ENCODE measurements at regions not wholly inside any gene's neighbourhood (a gene's known extent, or its start where the extent isn't known, plus 50 kb on each side); places are given as distances from the start of the nearest gene placed in this dataset.
"Not testable (repeated sequence)": the region's sequence is repeated elsewhere in the genome, so short reads cannot be mapped to it uniquely, and the experiment has no call there.

DNA sequence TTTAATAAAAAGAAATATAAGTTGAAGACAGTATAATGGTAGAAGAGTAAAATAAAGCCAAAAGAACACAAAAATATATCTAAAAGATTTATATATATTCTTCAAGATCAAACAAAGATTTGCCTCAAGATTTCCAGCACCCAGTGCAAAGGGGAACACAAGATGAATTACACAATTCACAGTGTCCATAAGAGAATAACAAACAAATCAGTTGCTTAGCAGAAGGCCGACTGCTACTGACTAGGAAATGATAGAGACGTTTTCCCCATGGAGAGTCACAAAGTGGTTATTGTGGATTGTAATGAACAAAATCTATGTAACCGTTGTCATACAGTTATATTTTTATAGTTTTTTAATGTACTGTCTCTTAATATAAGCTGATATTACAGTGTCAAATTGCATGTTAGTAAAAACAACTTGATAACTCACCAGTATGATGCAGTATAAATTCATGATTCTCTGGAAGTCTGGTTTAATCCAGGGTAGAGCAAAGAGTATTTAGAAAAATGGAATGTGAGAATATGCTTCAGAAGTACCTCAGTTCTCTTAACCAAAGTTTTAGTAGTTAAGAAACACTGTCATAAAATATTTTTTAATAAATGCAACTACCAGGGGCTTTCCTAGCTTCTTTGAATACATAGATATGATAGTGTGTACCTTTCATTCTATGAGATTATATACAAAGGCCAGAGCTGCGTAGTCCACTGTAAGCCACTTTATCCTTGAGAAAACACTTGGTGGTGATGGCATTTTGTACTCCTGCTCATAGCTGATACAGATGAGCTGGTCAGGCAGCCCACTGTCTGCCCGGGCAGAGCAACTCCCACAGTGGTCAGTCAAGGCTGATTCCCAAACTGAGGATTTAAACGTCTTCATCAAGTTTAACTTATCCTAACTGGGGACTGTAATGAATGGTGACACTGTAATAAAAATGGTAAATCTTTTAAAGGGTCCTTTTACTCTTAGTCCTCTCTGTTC is 180.5 kb upstream of the DTNA start:
- DNase-seq = no peak

DNA sequence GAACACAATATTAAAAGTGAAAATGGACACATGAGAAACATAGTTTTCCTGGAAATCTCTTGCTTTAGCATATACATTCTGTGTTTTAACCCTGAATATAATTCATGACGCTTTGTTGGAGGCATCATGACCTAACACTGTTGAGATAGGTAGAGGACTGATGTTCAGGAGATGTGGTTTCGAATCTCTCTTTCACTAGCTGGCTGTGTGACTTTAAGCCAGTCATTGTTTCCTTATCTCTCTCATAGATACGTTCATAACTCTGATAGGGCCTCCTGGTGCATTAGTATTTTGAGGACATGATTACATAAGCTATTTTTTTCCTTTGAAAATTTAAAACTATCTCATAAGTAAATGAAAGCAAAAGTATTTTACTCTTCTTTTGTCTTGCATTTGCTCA is 179.0 kb upstream of the DTNA start:
- no peak for DNase-seq

DNA sequence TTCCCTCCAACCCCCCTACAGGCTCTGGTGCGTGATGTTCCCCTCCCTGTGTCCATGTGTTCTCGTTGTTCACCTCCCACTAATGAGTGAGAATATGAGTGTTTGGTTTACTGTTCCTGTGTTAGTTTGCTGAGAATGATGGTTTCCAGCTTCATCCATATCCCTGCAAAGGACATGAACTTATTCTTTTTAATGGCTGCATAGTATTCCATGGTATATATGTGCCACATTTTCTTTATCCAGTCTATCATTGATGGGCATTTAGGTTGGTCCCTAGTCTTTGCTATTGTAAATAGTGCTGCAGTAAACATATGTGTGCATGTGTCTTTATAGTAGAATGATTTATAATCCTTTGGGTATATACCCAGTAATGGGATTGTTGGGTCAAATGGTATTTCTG is 175.5 kb upstream of the DTNA start:
- DNase-seq = not testable (repeated sequence)

DNA sequence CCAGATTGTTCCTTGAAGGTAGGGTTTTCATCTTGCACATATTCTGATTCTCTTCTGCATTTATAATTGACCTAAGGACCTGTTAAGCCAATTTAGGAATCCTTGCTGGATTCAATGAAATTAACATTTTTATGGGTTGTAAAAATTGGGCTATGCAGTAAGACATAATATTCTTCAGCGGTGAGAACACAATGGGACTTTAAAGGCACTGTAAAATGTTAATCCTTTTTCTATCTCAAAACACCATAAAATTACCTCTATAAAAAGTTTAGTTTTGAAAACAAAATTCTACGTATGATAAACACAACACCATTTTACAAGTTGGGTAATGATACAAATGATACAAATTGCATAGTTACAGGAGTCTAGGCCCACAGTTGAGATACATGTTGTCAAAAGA is 169.2 kb upstream of the DTNA start:
- DNase-seq = no peak

DNA sequence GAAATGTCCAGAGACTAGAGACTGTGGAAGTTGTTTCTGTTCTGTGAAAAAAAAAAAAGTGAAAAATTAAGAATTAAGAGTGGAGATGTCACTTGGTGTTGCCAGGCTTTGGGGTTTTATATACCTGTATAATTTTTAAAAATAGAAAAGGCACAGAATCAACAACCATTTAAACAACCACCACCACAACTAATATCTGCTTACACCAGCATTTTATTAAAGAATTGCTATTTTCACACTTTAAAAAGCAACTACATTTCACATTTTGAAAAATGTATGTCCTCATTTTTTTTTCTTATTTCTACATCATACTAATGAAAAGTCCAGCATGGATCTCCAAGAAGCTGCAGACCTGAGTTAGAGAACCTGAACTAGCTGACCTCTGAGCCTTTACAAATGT is 167.5 kb upstream of the DTNA start:
- DNase-seq = no peak

DNA sequence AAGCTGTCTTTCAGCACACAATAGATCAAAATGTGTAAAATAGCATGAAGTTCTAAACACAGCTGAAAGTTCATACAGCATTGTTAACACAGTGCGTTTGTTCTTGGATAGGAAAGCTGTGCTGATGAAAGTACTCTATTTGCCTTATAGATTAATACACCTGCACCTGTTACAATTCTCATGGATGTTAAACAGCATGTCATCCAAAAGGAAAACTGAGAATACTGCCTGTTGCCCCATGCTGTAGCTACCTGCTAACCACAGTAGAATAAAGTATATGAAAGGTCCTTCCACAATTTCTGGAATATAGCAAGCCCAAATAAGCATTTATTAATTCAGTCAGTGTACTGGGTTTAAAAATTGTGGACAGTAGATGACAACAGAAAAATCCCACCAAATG is 166.7 kb upstream of the DTNA start:
- no peak for DNase-seq

DNA sequence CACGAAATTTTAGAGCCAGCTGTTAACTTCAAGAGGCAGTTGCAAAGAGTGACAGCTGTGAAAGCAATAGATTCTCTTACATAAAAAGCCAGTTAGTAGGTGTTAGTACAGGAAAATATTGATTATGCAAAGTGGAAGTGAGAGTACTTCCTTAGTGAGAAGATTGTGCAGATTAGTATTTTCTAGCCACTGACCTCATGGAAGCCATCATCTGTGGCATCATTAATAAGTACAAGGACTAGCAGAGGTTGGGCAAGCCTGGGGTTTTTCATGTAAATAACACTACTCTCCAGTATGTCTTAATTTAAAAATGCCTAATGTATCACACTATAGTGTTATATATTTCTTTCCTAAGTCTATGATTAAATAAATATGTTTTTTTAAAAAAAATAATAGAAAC is 166.2 kb upstream of the DTNA start:
- DNase-seq = no peak

DNA sequence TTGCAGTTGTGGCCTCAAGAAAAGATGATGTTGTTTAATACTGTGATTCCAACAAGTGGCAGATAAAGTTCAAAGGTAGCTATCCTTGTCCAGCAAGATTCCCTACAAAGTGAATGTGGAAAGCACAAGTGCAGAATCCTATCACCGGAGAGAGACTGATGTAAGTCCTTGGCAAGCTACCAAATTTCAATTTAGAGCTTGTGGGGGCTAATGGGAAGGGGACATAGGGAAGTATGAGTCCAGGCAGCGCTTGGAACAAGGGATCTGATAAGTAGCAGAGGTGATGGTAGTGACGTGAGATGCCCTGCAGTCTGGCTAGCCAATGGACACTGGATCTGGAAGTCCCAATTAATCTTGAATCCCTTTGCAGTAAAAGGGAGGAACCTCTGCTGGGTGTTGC is 165.2 kb upstream of the DTNA start:
- no peak for DNase-seq

DNA sequence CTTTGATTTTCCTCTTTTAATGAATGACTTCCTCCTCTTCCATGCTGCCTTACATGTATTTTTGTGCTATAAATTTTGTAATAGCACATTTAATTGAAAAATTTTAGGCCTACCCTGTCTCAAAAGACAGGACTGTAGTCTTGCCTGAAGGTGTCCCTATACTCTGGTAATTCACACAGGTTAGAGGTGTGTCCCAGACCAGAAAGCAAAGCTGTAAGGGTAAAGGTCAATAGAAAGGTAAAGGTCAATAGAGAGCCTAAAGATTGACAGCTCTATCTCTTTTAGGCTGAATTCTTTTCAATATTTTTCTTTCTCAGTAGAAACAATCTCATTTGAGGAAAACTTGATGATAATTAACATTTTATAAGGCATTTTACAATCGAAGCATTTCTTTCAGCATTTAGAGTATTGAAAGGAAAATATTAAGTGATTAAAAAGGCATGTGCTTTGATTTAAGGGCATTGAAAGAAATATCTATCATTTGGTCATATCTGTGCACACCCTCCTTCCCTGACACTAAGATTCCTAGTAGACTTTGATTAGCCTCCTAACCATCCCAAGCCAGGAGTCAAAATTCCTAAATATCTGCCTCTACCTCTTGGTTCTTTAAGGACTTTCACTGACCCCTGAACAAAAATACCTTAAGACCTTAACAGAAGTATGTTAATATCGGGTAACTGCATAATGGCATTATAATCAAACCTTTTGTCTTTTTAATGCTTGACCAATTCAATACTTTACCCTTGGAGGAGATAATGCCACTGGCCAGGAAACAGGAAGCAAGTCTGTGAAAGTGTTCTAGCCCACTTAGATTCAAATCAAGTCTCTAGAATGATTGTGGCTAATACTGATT is 161.8 kb upstream of the DTNA start:
- no peak for DNase-seq

DNA sequence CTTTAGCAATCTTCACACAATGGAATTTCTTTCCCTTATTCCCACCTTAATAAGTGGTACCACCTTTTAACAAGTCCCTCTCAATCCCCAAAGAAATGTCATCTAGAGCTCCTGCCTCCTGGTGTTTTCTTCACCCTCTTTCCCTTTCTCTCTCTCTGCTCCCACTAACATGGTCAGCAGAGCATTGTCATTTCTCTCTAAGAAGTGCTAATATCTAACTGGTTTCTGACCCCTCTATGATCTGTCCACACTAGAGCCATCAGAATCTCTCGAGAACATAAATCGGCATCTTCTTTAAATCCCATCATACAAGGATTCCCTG is 161.2 kb upstream of the DTNA start:
- no peak for DNase-seq

DNA sequence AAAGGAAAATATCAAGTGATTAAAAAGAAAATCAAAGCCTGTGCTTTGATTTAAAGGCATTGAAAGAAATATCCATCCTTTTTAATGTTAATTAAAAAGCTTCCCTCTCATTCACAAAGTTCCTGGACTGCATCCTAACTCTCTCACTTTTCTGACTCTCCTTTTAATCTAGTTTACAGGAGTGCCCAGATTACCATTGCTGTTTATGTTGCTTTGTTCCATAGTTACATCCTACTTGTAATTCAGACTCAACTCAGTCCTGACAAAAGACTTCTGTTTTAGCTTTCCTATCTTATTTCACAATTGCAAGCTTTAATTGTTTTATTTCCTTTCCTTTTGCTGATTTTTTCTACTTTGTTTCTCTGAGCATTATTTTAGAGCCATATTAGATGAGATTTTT is 160.7 kb upstream of the DTNA start:
- no peak for DNase-seq

DNA sequence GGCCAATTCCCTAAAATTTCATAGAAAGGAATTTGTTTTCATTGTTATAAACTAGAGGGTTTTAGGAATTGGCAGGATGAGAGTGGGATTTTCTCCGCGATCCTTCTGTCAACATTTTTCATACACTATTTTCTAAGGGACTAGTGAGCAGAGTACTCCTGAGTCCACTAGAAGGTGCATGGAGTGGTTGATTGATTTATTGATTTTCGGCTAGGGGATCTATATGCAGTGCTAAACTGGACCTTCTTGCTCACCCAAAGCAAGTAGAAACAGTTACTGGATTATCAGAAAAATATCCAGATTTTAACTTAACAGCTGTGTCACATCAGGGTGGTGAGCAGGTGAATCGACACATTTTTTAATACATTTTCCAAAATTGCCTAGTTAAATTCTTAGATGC is 159.9 kb upstream of the DTNA start:
- DNase-seq = no peak

DNA sequence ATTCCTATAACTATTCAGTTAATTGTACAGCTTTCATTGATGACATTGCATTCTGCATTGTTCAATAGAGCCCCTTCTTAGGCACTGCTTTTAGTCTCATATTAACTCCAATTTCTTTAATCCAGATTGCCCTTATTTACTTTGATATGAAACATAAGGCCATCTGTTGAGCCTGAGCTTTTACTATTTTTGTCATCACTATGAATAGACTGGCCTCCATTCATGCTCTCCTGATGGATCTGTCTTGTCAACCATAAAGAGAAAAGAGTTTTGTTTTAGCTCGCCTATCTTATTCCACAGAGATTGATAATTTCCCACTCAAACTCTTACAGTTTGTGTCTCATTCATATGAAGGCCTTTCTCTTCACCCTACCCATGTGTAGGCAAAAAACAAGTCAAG is 159.2 kb upstream of the DTNA start:
- no peak for DNase-seq

DNA sequence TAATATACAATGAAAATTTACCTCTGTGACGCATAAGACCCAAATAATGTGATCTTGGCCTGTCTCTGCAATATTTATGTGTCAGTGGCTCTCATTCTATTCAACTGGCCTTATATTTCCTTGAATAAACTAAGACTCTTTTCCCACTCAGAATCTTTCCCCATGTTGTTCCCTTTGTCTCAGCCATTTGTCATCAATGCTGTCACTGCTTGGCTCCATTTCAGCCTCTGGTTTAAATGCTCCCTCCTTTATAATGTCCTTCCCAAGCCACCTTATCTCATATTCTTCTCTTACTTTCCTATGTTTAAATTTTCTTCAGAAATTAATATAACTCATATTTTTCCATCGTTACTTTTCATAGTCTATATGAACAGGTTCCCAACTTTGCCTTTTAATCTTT is 158.3 kb upstream of the DTNA start:
- DNase-seq = no peak

DNA sequence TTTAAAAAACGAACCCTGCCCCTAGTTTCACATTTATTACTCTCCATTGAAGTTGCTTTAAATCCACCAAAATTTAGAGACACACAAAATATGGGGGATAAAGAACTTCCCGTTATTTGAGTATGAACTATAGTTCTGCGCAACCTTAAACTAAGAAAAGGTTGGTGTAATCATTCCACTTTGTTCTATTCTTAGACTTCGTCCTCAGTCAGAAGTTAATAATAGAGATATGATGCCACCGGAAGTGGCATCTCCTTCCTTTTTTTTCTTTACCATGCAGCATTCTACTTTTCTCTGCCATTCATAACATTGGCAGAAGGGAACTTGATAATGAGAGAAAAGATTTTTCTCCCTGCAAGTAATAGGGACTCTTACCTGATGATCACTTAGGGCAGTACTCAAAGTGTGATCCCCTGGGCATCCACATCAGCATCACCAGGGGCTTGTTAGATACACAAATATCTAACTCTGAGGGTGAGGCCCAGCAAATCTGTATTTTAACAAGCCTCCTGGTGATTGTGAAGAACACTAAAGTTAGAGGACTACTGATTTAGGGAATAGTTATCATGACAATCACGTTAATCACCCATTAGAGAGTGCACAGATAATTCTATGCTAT is 147.7 kb upstream of the DTNA start:
- DNase-seq = no peak

DNA sequence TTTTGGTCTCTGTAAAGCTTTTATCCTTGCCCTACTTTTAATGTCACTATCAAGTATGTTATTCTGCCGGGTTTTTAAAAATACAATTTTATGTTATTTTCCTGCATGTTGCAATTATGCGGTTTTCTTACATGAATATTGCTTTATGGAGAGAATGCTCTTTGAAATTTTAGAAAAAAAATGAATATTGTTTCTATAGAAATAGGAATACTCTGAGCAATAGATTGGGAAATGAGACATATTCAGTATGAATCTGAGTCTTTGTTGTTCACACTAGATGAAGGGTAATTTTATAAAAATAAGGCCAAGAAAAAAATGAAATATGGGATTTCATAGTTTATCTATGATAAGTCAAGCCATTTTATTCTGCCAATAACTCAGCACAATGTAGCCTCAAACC is 142.2 kb upstream of the DTNA start:
- DNase-seq = no peak

DNA sequence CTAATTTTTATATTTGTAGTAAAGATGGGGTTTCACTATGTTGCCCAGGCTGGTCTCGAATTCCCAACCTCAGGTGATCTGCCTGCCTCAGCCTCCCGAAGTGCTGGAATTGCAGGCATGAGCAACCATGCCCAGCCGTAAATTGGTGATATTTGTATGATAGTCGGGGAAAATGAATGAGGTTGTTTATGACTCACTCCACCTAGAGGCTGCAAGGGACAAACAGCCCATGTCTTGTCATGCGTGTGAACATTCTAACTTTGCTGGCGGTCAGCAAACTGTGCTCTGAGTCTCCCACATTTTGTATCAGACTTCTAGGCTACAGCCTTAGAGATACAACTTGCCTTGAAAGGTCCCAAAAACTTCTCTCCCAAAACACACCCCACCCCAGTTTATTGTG is 133.5 kb upstream of the DTNA start:
- no peak for DNase-seq

DNA sequence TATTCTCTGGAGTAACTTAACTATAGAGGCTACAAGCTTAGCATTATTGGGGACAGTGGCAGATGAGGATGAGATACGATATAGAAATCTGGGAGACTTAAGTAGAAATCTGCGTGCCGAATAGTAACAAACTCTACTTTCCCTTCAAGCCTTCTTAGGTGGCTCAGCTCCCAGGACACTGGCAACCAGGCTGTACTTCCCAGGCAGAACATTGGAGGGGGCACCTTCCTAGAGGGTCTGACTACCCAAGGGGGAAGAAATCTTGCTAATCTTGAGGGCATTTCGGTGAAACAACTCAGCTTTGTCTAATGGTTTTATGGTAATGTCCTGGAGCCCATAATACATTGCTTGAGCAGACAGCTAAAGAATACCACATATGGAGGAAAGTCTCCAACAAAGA is 126.2 kb upstream of the DTNA start:
- no peak for DNase-seq

DNA sequence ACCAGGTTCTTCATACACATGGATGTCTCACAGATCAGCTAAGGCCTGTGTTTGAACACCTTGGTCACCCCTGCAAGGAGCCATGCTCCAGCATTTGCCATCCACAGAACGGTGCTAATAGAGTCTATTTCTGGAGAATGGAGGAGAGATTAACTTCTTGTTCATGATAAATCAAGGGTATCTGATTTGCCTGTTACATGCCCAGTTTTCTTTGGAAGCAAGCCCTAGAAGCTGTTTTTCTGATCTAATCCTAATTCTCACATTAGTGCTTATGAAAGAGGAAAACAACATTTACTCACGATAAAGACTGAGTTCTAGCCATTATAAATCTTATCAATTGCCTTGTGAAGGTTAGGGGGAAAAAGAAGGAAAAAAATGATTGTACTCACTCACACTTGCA is 119.6 kb upstream of the DTNA start:
- no peak for DNase-seq

DNA sequence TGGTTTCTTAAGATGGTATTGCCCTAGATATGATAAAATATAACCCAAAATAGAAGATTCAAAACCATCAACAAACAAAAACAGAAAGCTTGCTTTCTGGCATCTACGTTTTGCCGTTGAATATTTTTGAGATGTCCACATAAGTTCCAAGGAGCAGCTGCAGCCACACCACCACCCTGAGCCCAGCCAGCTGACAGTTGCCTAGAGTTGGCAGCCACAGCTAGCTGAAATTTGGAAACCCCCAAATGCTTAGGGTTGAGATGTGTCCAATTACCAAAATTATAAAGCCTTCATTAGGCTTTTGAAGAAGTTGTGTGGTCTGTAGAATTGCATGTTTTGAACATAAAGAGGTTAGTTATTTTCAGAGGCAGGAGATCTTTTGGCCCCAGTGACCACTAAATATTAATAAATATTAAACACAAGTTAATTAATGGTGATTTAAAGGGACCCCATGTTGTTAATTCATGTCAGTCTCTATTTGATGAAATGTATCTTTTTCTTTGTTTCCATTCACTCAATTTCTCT is 118.1 kb upstream of the DTNA start:
- no peak for DNase-seq

DNA sequence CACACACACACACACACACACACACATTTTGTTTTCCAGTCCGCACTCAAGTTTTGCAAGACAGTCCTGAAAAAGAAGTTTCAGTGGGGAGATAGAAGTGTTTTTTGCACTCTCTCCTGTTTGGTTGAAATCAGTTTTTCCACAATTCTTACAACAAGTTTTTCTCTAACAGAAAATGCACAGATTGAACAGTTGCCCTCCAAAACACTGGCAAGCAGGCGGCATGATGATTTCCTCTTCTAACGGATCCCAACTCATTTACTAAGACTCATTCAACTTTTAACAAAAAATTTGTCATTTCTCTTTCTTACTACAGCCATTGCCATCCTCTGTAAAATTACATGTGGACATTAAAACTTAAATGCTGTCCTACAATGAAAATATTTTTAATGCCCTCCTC is 117.6 kb upstream of the DTNA start:
- DNase-seq = no peak

DNA sequence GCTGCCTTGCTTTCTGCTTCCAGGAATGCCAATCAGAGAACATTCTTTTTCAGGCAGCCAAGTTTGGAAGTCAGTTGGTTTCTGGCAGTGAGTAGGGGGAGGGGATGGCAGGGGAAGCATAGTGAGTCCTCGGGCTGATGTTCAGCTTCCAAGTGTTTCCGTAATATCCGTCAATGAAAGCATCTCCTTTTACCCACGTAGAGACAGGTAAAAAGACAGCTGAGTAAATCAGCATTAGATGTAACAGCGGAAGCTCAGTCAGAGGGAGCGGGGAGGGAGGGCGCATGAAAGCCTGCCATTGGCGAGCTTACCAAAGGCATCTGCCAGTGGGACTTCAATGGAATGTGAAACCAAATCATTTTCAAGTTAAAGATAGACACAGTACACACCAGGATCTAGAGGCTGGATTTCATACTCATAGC is 117.1 kb upstream of the DTNA start:
- no peak for DNase-seq

DNA sequence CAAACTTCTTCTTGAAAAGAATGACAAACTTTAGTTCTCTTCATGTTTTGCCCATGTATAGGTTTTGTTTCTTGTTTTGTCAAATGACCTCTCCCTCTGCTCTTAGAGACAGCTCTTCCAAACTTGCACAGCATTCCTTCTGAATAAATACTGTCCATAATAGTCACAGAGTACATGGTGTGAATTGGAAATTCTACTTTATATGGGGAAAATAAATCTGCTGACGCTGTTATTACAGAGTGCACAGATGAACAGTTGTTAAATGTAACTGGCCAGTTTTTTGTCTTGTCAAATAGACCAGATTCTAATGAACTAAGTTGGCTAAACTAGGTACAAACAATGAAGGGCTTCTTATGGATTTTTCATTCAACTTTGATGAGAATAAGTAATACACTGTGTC is 115.8 kb upstream of the DTNA start:
- DNase-seq = no peak

DNA sequence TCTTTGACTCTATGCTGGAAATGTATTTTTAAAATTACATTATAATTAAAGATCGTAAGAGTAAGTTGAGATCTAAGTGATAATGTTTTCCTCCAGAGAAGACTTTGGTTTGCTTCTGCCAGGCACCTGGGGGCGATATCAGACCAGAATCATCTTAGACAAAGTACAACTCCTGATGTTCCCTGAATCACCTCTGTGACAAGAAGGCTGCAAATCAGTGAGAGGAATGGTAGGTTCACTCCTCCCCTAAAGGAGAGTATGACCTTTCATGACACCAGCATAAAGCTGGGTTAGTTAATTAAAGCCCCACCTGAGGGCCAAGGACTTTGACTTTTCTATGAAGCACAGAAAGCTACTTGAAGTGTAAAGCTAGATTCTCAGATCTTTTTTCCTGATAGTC is 114.4 kb upstream of the DTNA start:
- DNase-seq = peak in 1 of 2 experiments; percentile 44
